Body of pancreas (tissue), 4 donors: ENCODE measurements at regions not wholly inside any gene's neighbourhood (a gene's known extent, or its start where the extent isn't known, plus 50 kb on each side); places are given as distances from the start of the nearest gene placed in this dataset.

Source experiments
- POLR2A ChIP-seq, 3 donors: fragments of 450-650 bp; IDR thresholded peaks; one replicate each; pipeline ENCODE4 v1.6.1; 2016; ENCODE audit warnings: antibody characterized with exemption in 3 of 3, mild to moderate bottlenecking in 2 of 3
- TF ChIP-seq, protein P1 (sequence below), 7 experiments: fragments of 450-650 bp in 4 of 7; fragments of 200-600 bp in 3 of 7; sonication (generic) in 3 of 7; IDR thresholded peaks; one replicate each; pipeline ENCODE4 v1.5.1; 2016 to 2019; ENCODE audit warnings: antibody characterized with exemption in 7 of 7

DNA sequence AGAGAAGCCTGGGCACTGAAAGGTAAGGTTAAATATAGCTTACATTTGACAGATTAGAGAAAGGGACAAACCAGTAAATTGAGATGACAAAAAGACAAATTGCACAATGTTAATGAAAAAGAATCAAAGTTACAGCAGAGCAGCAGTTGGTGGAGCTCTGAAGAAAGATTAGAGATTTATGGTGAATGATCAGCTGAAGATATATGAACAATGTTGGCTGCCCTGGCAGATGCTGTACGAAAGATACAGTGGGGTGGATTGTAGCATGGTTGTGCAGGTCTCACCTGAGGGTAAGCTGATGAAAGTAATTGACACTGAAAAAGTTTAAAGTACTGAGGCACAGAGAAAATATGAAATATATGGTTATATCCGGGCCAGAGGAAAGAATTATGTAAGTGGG, 492.1 kb downstream of the ARHGEF28 start:
- TF ChIP-seq, protein P1, sequence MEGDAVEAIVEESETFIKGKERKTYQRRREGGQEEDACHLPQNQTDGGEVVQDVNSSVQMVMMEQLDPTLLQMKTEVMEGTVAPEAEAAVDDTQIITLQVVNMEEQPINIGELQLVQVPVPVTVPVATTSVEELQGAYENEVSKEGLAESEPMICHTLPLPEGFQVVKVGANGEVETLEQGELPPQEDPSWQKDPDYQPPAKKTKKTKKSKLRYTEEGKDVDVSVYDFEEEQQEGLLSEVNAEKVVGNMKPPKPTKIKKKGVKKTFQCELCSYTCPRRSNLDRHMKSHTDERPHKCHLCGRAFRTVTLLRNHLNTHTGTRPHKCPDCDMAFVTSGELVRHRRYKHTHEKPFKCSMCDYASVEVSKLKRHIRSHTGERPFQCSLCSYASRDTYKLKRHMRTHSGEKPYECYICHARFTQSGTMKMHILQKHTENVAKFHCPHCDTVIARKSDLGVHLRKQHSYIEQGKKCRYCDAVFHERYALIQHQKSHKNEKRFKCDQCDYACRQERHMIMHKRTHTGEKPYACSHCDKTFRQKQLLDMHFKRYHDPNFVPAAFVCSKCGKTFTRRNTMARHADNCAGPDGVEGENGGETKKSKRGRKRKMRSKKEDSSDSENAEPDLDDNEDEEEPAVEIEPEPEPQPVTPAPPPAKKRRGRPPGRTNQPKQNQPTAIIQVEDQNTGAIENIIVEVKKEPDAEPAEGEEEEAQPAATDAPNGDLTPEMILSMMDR (IDR thresholded peaks at IDR 0.05): no peak
- TF ChIP-seq POLR2A (IDR thresholded peaks at IDR 0.05): no peak
